ENCODE measurements at regions not wholly inside any gene's neighbourhood (a gene's known extent, or its start where the extent isn't known, plus 50 kb on each side); places are given as distances from the start of the nearest gene placed in this dataset.

GRCh38 chr12:70150230-70150629 is 93.0 kb upstream of the CNOT2 start:
- no peak for FAIRE-seq

DNA sequence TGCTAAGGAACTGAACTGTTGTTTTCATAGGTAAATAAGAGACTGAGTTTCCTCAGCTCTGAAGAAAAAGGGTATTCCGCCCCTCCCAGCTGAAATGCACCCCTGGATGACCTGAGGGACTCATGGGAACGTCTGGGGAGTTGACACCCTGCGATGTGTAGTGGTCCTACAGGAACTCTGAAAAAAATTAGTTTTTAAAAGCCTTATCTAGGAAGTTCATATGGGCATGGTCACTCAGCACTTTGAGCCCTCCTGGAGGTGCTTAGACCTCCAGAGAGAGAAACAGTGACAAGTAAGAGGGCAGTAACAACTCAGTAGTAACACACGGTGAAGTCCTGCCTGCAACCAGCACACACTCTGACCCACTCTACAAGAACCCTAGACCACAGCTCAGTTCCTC is 91.2 kb upstream of the CNOT2 start:
- no peak for DNase-seq (ENCODE audit: insufficient read length, low spot score)
- FAIRE-seq: no peak

More at GRCh38 chr12:70150230-70150629, 93.0 kb upstream of the CNOT2 start:
- DNase-seq (ENCODE audit: insufficient read length, low spot score): no peak

GRCh38 chr12:70154087-70154638 is 89.1 kb upstream of the CNOT2 start:
- no peak for FAIRE-seq
- no peak for DNase-seq (ENCODE audit: insufficient read length, low spot score)

DNA sequence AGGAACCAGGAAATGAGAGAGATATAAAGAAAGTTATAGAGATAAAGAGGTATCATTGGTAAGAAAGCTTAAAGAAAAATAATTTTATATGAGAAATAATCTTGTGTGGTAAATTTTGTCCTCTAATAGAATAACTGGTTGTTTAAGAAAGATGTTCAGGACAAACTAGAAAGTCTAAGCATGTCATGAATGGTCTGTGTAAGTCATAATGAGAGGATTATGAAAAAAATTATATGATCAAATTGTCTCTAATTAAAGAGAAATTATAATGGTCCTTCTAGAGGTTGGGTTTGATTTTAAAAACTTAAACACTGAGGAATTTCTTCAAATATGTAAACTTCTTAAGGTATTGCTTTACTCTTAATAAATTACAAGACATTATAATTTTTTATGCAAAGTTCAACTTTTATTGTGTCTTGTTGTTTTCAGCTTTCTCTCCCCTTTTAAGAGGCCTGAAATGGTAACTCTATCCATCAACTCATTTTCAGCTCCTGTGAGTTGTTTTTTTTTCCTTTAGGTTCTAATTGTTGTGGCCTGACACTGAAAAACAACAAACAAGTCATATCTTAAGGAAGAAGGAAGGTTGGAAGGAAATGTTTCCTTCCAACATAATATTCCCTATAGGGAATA is 88.2 kb upstream of the CNOT2 start:
- no peak for DNase-seq (ENCODE audit: insufficient read length, low spot score)
- no peak for FAIRE-seq

GRCh38 chr12:70157099-70157498 is 86.1 kb upstream of the CNOT2 start:
- FAIRE-seq (no peak), DNase-seq (ENCODE audit: insufficient read length, low spot score) (no peak)

DNA sequence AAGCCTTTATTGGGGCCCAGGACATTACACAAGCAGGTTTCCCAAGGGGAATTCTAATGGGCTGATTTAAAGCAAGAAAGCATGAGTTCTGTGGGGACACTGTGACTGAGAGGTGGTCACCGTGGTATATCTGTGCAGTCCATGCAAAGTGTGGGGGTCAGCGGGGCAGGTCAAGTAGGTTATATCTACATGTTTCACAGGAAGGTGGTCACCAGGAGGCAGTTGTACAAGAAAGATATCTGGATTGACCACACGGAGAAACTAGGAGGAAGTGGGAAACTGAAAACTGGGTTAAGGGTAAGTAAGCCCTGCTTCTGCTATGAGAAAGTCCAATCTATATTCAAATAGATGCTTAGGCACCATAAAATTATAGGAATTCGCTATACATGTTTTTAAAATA is 77.8 kb upstream of the CNOT2 start:
- FAIRE-seq (no peak), DNase-seq (ENCODE audit: insufficient read length, low spot score) (no peak)

DNA sequence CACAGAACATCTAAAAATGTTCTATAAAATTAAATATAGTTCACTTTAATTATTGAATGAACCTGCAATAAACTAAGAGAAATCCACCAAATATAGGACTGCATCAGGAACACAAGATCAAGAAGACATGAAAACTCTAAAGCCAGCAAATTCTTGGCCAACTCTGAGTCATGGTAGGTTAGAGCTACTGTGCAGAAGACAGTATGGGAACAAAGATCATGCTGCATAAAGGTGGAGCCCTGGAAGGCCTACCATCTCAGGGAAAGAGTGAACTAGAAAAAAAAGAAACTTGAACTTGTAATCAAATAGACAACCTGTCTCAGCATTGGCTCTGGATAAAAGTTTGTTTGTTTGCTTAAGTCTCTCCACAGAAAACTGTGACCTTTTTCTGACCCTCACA is 66.9 kb upstream of the CNOT2 start:
- no peak for FAIRE-seq
- DNase-seq (ENCODE audit: insufficient read length, low spot score): no peak

DNA sequence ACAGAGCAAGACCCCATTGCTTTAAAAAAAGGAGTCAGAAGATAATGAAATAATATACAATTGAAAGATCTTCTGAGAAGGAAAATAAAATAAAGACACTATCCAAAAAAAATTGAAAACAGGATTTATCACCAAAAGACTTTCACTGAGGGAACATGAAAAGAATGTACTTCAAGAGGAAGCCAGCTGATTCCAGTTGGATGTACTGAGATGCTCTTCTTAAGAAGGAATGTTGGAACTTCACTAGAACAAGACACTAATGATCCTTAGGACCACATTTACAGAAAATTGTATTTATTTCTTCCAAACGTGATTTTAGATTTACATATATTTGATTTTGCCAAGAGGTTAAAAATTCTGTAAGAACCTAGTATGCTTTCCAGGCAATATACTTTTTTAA is 65.6 kb upstream of the CNOT2 start:
- FAIRE-seq: no peak

GRCh38 chr12:70178038-70178437 is 65.2 kb upstream of the CNOT2 start:
- no peak for DNase-seq (ENCODE audit: insufficient read length, low spot score)
- FAIRE-seq: no peak

More for the DNA sequence above, 65.6 kb upstream of the CNOT2 start:
- no peak for DNase-seq (ENCODE audit: insufficient read length, low spot score)

GRCh38 chr12:70180130-70180529 is 63.1 kb upstream of the CNOT2 start:
- FAIRE-seq (no peak), DNase-seq (ENCODE audit: insufficient read length, low spot score) (no peak)

GRCh38 chr12:70185301-70185700 is 57.9 kb upstream of the CNOT2 start:
- DNase-seq (ENCODE audit: insufficient read length, low spot score) (no peak), FAIRE-seq (no peak)

GRCh38 chr12:70186436-70186835 is 56.8 kb upstream of the CNOT2 start:
- DNase-seq (ENCODE audit: insufficient read length, low spot score): no peak
- FAIRE-seq: no peak

- no peak for FAIRE-seq
- DNase-seq (ENCODE audit: insufficient read length, low spot score): no peak
Observed at GRCh38 chr12:70190262-70191010, 52.8 kb upstream of the CNOT2 start.
